ENCODE measurements at regions not wholly inside any gene's neighbourhood (a gene's known extent, or its start where the extent isn't known, plus 50 kb on each side); places are given as distances from the start of the nearest gene placed in this dataset.
"Not testable (repeated sequence)": the region's sequence is repeated elsewhere in the genome, so short reads cannot be mapped to it uniquely, and the experiment has no call there.

DNA sequence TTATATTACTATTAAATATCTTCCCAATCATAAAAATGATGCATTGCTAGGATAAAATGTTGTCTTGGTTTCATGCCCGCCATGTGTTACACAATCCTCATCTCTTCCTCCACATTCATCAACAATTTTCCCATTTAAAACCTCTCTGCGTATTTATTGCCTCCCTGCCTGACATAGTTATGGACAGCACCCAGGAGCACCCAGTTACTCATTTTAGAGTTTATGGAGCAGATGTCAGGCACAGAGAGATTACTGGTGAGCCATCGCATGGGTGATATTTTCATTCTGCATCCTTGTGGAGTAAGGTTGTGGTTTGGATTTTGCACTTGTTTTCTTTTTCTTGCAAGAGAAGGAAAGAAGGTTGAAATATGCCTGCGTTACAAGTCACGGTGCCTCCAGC is 116.7 kb upstream of the NPAS2 start:
- DNase-seq (ENCODE audit: low read depth in 2 of 2): no peak

DNA sequence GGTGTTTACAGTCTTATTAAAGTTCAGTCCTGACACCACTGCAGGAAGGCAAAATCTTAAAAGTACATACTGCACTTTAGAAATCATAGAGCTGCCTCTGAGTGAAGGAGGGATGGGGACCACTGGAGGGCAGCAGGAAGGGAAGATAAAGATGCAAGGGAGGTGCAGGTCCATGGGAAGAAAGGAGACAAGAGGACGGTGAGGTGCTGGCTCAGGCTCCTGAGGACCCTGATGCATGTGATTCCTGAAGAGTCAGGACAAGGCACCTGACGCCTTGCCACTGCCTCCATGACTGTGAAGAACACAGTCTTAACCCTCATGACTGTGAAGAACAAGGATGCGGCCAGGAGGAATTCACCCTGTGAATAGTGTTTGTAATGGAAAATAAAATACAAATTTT is 116.2 kb upstream of the NPAS2 start:
- no peak for DNase-seq (ENCODE audit: low read depth in 2 of 2)

GRCh38 chr2:100704156-100704555 is 115.8 kb upstream of the NPAS2 start:
- no peak for DNase-seq (ENCODE audit: low read depth in 2 of 2)

GRCh38 chr2:100704711-100705110 is 115.2 kb upstream of the NPAS2 start:
- no peak for DNase-seq (ENCODE audit: low read depth in 2 of 2)

- no peak for DNase-seq (ENCODE audit: low read depth in 2 of 2)
Measured at GRCh38 chr2:100707016-100707947, 112.7 kb upstream of the NPAS2 start.

DNA sequence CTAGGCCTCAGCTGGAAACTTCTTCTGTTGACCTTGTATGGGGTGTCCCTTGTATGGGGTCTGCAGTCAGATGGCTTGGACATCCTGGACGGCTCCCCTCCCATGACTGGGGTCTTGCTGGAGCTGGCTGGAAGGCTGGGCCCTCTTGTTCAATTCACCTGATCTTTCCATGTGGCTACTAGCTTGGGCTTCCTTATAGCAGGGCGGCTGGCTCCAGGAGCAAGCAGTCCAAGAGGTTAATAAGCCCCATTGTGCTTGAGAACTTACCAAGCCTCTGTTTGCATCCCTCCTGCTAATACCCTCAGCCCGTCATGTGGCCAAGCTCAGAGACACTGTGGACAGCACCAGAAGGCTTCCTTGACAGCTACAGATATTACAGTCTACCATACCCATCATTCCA is 111.6 kb upstream of the NPAS2 start:
- DNase-seq (ENCODE audit: low read depth in 2 of 2): no peak

DNA sequence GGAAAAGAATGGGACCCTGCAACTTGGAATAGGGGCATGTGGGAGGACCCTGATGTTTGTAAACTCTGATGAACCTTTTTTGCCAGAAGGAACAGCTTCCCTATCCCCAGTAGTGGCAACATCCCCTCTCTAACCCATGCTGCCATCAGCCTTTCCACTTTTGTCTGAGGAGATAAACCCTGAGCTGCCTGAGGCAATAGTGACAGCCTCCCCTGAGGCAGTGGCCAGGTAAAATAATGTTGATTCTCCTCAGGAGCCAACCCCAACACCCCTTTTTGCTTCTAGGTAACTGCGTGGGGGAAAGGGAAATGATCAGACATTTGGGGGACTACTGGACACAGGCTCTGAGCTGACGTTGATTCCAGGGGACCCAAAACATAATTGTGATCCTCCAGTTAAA is 106.8 kb upstream of the NPAS2 start:
- no peak for DNase-seq (ENCODE audit: low read depth in 2 of 2)

- DNase-seq (ENCODE audit: low read depth in 2 of 2): not testable (repeated sequence)
Measured at GRCh38 chr2:100714396-100715010, 105.4 kb upstream of the NPAS2 start.

DNA sequence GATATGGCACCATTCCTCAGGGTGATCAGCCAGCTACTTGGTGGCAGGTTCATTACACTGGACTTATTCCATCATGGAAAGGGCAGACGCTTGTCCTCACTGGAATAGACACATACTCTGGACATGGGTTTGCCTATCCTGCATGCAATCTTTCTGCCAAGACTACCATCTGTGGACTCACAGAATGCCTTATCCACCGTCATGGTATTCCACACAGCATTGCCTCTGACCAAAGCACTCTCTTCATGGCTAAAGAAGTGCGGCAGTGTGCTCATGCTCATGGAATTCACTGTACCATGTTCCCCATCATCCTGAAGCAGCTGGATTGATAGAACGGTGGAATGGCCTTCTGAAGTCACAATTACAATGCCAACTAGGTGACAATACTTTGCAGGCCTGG is 104.1 kb upstream of the NPAS2 start:
- DNase-seq (ENCODE audit: low read depth in 2 of 2): not testable (repeated sequence)

- DNase-seq (ENCODE audit: low read depth in 2 of 2): no peak
Measured at GRCh38 chr2:100716581-100716980, 103.4 kb upstream of the NPAS2 start.

DNA sequence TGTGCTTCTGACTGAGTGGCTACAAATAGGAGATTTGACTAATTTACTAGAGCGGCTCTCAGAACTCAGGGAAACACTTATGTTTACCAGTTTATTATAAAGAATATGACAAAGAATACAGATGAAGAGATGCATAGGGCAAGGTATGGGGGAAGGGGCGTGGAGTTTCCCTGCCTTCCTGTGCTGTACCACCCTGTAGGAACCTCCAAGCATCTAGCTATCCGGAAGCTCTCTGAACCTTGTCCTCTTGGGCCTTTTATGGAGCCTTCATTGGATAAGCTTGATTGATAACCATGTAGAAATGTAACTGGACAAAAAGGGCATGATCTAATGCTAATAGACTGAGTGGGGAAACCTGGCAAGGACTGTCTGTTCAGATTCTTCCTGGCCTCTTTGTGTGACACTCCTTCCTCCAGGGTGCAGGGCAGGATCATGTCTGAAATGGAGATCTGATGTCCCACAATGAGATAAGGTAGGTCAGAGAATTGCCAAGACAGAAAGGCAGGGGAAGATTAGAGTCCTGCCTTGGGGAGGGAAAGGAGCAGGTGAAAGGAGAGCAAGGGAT is 101.8 kb upstream of the NPAS2 start:
- no peak for DNase-seq (ENCODE audit: low read depth in 2 of 2)

DNA sequence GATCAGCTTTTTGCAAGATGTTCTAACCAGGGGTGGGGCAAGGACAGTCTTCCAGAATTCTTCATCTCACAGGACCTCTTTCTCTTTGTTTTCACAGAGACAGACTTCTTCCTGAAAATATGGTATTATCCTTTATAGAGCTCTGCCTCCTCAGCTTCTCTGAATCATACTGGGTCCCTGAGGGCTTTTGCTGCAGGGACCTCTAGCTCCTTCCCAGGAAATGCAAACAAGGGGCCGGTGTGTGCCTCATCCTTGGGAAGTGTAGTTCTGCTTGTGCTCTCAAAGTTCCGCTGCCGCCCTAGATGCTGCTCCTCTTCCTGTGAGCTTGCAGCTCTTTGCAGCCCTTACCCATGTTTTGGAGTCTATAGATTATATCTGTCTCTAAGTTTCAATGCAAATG is 99.5 kb upstream of the NPAS2 start:
- DNase-seq (ENCODE audit: low read depth in 2 of 2): no peak

- DNase-seq (ENCODE audit: low read depth in 2 of 2): no peak
Measured at GRCh38 chr2:100721693-100722092, 98.2 kb upstream of the NPAS2 start.

GRCh38 chr2:100722125-100722524 is 97.8 kb upstream of the NPAS2 start:
- DNase-seq (ENCODE audit: low read depth in 2 of 2): no peak

DNA sequence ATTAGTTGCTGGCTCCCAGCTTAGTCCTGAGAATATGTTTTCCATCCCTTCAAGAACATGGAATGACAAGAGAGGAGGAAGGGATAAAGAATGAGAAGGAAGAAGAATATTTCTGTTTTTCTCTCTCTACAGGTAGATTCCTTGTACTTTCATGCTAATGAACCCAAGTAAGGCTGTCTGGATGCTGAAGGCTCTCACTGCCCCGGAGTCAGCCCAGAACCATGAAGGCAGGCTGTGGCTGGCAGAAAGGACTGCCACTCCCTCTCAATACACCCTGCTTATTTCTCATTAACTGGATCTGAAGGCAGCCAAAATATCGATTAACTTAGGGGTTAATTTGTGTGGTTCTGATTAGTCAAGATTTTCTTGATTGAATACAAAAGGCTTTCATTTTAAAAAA is 93.1 kb upstream of the NPAS2 start:
- no peak for DNase-seq (ENCODE audit: low read depth in 2 of 2)

DNA sequence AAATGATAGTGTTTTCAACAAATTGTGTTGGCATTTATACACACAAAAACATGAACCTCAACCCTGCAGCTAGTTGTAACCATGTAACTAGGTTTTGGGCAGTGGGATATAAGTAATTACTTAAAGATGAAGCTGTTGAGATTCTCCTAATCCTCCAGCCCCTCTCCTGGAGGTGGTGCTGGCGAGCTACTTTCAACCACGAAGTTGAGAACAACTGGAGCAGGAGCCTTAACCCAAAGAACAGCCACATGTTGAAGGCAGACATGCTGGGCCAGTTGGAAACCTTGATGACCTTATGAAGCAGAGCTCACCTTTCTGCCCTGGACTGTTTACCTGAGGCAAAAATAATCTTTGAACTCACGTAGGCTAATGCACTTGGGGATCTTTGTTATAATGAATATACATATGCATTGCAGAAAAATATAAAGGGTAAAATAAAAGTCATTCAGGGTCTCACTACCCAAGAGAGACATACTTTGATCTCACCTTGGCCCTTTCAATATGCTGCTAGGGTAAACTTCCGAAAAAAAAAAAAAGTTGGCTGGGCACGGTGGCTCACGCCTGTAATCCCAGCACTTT is 89.6 kb upstream of the NPAS2 start:
- DNase-seq (ENCODE audit: low read depth in 2 of 2): peak; percentile 27 to 43

DNA sequence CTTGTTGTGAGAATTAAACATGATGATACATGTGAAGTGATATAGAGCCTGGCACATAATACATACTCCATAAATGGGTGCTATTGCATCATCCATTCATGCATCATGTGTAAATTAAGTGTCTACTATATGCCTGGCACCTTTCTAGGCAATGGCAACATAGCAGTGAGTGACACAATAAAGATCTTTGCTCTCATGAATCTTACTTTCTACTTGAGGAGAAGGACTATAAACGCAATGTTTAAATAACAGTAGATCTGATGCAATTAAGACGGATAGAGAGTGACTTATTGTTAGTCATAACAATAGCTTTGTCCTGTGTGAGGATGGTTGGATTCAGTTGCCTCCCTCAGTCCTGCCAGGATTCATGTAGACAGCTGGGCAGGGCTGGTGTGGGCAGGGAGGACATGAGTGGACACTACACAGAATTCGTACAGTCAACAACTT is 88.4 kb upstream of the NPAS2 start:
- no peak for DNase-seq (ENCODE audit: low read depth in 2 of 2)

- no peak for DNase-seq (ENCODE audit: low read depth in 2 of 2)
Measured at GRCh38 chr2:100733391-100734187, 86.3 kb upstream of the NPAS2 start.

- DNase-seq (ENCODE audit: low read depth in 2 of 2): no peak
Measured at GRCh38 chr2:100736121-100736915, 83.6 kb upstream of the NPAS2 start.

DNA sequence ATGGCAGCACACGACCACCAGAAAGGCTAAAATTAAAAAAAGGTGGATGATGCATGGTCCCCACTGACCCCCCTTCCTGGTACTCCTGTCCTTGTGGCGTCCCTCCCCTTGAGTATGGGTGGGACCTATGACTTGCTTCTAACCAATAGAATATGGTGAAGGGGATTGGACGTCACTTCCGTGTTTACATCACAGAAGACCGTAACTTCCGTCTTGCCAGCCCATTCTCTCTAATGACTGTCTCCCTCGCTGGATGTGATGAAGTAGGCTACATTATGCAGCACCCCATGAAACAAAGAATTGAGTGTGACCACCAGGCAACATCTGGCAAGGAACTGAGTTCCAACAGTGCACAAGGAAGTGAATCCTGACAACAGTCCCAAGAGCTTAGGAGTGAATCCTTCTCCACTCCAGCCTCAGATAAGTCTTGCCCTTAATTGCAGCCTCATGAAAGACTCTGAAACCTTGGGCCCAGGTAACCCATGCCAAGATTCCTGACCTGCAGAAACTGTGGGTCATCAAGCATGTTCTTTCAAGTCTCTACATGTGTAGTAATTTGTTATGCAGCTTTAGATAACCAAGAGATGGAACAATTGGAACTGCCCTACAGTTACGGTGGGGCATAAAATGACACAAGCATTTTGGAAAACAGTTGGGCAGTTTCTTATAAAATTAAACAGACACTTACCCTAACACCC is 80.1 kb upstream of the NPAS2 start:
- DNase-seq (ENCODE audit: low read depth in 2 of 2): no peak
